PFSK-1 (cell line): ENCODE measurements at regions not wholly inside any gene's neighbourhood (a gene's known extent, or its start where the extent isn't known, plus 50 kb on each side); places are given as distances from the start of the nearest gene placed in this dataset.

ENCODE experiments used
- FOXP2 ChIP-seq: optimal IDR thresholded peaks from 2 replicates; pipeline ENCODE3; 2011; ENCODE audit warnings: borderline replicate concordance, control low read depth, inconsistent platforms; ENCODE audit not compliant: insufficient read depth; ENCODE audit errors: extremely low read length, extremely low read depth
- POLR2AphosphoS5 ChIP-seq: IDR thresholded peaks from 2 replicates; pipeline ENCODE4 v1.6.1; 2012; ENCODE audit warnings: low read depth, mild to moderate bottlenecking, control low read depth, low read length, moderate library complexity
- REST ChIP-seq, 2 experiments: IDR thresholded peaks; 2 replicates each; pipeline versions ENCODE4 v1.6.1 to v1.8.0; 2011 to 2012; ENCODE audit warnings: low read depth in 2 of 2, low read length in 2 of 2, control low read depth in 1 of 2, inconsistent platforms in 1 of 2, mild to moderate bottlenecking in 1 of 2, moderate library complexity in 1 of 2; ENCODE audit not compliant: insufficient read depth in 1 of 2
- SIN3A ChIP-seq: IDR thresholded peaks from 2 replicates; pipeline ENCODE4 v1.6.1; 2012; ENCODE audit warnings: mild to moderate bottlenecking, low read length, moderate library complexity, borderline replicate concordance; ENCODE audit not compliant: insufficient read depth
- TAF1 ChIP-seq: IDR thresholded peaks from 2 replicates; pipeline ENCODE4 v1.6.1; 2012; ENCODE audit warnings: low read length, control low read depth, borderline replicate concordance; ENCODE audit not compliant: insufficient read depth

DNA sequence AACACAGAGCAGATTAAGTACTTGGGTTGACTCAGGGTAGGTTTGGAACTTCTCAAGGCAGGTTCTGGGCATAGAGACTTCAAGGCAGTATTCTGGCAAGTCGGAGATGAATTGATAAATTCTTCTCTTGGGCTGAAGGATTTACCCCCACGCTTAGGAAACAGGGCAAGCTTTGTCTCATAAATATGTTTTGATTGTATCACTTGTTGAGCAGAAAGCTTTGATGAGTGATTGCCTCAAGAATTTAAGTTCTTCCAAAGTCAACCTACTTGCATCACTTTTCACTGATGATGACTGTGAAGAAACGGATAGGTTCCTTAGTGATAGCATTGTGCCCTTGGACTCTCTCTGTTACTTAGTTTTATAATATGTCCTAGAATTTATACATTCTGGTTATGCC is 258.6 kb upstream of the DACH1 start:
- TF ChIP-seq TAF1 (no peak), POLR2AphosphoS5 (no peak), REST (IDR thresholded peaks at IDR 0.05; ENCODE audit: insufficient read depth in 1 of 2, low read depth in 2 of 2, low read length in 2 of 2) (no peak), SIN3A (no peak), FOXP2 (no peak)
